Activated T-cell treated with anti-CD3 and anti-CD28 coated beads for 24 hours (primary cell): ENCODE measurements at regions not wholly inside any gene's neighbourhood (a gene's known extent, or its start where the extent isn't known, plus 50 kb on each side); places are given as distances from the start of the nearest gene placed in this dataset.

Experiments
- DNase-seq: peaks from one replicate; pipeline ENCODE4 v3.0.0-alpha.2; 2020; ENCODE audit warnings: low read depth

- DNase-seq, result no peak
Observed at GRCh38 chr11:111444040-111444439, 65.0 kb upstream of the POU2AF1 start.

GRCh38 chr11:111443640-111444039 lies 64.6 kb upstream of the POU2AF1 start:
- DNase-seq, result no peak

GRCh38 chr11:111443032-111443431 lies 64.0 kb upstream of the POU2AF1 start:
- no peak for DNase-seq

- DNase-seq, result no peak
Observed at GRCh38 chr11:111441443-111441842, 62.4 kb upstream of the POU2AF1 start.

- no peak for DNase-seq
Observed at GRCh38 chr11:111440416-111441205, 61.5 kb upstream of the POU2AF1 start.

GRCh38 chr11:111439901-111440300 lies 60.8 kb upstream of the POU2AF1 start:
- DNase-seq, result no peak

- no peak for DNase-seq
Observed at GRCh38 chr11:111438846-111439520, 59.9 kb upstream of the POU2AF1 start.

- DNase-seq, result no peak
Observed at GRCh38 chr11:111438168-111438567, 59.1 kb upstream of the POU2AF1 start.

GRCh38 chr11:111435046-111435698 lies 56.1 kb upstream of the POU2AF1 start:
- no peak for DNase-seq

GRCh38 chr11:111429066-111429506 lies 50.0 kb upstream of the POU2AF1 start:
- peak; percentile 67 for DNase-seq
